ENCODE measurements at regions not wholly inside any gene's neighbourhood (a gene's known extent, or its start where the extent isn't known, plus 50 kb on each side); places are given as distances from the start of the nearest gene placed in this dataset.
A peak's percentile ranks its signal among the peaks of the same experiment; 100 is the strongest.

- peaks cover 0 to 24% (median 0%) of the 10 kb centered on the region in 12 donors for H3K4me1 ChIP-seq
Observed at GRCh38 chr2:240350696-240351087, 84.8 kb upstream of the GPC1 start.

DNA sequence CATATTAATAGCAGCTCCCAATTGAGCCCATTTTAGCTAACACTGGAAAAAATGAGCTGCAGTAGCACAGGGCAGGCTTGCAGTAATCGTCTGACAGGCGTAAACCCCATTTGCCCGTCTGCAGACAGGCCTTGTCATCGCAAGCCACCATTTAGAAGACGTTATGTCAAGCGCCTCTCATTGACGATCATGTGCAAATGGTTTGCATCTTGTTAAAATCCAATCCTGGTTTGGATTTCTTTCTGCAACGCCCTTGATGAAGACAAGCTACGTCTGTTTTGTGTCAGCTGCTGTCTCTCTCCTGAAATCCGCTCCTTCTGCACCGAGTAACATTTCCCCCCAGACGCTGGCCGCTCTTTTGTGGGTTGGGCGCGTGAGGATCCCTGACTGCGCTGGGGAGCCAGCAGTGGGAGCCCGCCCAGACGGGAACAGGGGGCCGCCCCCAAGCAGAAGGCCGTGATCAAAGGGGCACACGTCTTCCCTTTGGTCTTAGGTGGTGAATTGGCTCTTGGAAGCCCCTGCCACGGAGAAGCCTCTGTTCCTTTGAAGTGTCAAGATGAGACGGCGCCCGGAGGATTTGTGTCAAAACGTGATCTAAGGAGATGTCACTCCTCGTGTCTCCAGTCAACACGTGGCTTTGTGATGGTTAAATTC is 84.2 kb upstream of the GPC1 start:
- DNase-seq (peak in 1 of 5 donors; percentile 12), ATAC-seq (peak in 2 of 4 donors; percentile 16 to 18)
- Histone ChIP-seq H3K27me3 (peaks cover 0 to 3% (median 0%) of the 10 kb centered on the region in 9 donors), H3K27ac (peak overlapping the region in 1 of 12 donors; percentile 17), H3K9me3 (no peaks in the 10 kb centered on the region), H3K36me3 (no peaks in the 10 kb centered on the region), H3K4me1 (peaks cover 0 to 24% (median 0%) of the 10 kb centered on the region in 12 donors), H3K4me3 (no peak overlapping the region)
- TF ChIP-seq CTCF (IDR thresholded peaks at IDR 0.05) (no peak), POLR2A (IDR thresholded peaks at IDR 0.05) (no peak)
- intact Hi-C loops (cut with DNase I): no loop called here
- 24 to 35% (median 29%) methylated on average over 26 to 28 of the region's 28 CpGs for WGBS, 4 donors

More at GRCh38 chr2:240350696-240351087, 84.8 kb upstream of the GPC1 start:
- intact Hi-C loops (cut with DNase I): no loop called here
- TF ChIP-seq CTCF (IDR thresholded peaks at IDR 0.05): no peak
- no peak for TF ChIP-seq POLR2A (IDR thresholded peaks at IDR 0.05)
- Histone ChIP-seq H3K27me3 (peaks cover 0 to 3% (median 0%) of the 10 kb centered on the region in 9 donors), H3K27ac (no peak overlapping the region), H3K4me3 (no peak overlapping the region), H3K9me3 (peaks cover 0 to 3% (median 0%) of the 10 kb centered on the region in 12 donors), H3K36me3 (no peaks in the 10 kb centered on the region)
- DNase-seq (peak in 3 of 5 donors; percentile 51 to 54 (median 53)), ATAC-seq (peak in 3 of 4 donors; percentile 44 to 77 (median 69))
- WGBS, 4 donors: 59 to 71% (median 68%) methylated on average over 9 to 15 of the region's 15 CpGs

GRCh38 chr2:240351826-240352426 is 83.5 kb upstream of the GPC1 start:
- 45 to 50% (median 49%) methylated on average over 11 to 14 of the region's 14 CpGs for WGBS, 4 donors
- H3K9me3 ChIP-seq: no peaks in the 10 kb centered on the region
- H3K4me3 ChIP-seq: no peak overlapping the region
- intact Hi-C loops (cut with DNase I): no loop called here
- H3K36me3 ChIP-seq: no peaks in the 10 kb centered on the region
- peak in 4 of 5 donors; percentile 36 to 44 (median 40) for DNase-seq
- peaks cover 0 to 24% (median 0%) of the 10 kb centered on the region in 12 donors for H3K4me1 ChIP-seq
- H3K27ac ChIP-seq: peak overlapping the region in 1 of 12 donors; percentile 17
- TF ChIP-seq CTCF (IDR thresholded peaks at IDR 0.05) (no peak), POLR2A (IDR thresholded peaks at IDR 0.05) (no peak)
- ATAC-seq: peak in 2 of 4 donors; percentile 10 to 42
- H3K27me3 ChIP-seq: peaks cover 0 to 3% (median 0%) of the 10 kb centered on the region in 9 donors

GRCh38 chr2:240353086-240353798 is 82.2 kb upstream of the GPC1 start:
- Histone ChIP-seq H3K27me3 (peaks cover 0 to 3% (median 0%) of the 10 kb centered on the region in 9 donors), H3K4me3 (no peak overlapping the region), H3K36me3 (no peaks in the 10 kb centered on the region), H3K4me1 (peaks cover 0 to 23% (median 0%) of the 10 kb centered on the region in 12 donors), H3K27ac (no peak overlapping the region), H3K9me3 (no peaks in the 10 kb centered on the region)
- ATAC-seq (no peak), DNase-seq (peak in 1 of 5 donors; percentile 49)
- intact Hi-C loops (cut with DNase I): no loop called here
- WGBS, 4 donors: 93 to 99% (median 94%) methylated on average over 15 to 18 of the region's 18 CpGs
- no peak for TF ChIP-seq POLR2A (IDR thresholded peaks at IDR 0.05)
- TF ChIP-seq CTCF (IDR thresholded peaks at IDR 0.05): no peak

Data from heart left ventricle (tissue), 16 donors.